ENCODE measurements at regions not wholly inside any gene's neighbourhood (a gene's known extent, or its start where the extent isn't known, plus 50 kb on each side); places are given as distances from the start of the nearest gene placed in this dataset.
"Not testable (repeated sequence)": the region's sequence is repeated elsewhere in the genome, so short reads cannot be mapped to it uniquely, and the experiment has no call there.

DNA sequence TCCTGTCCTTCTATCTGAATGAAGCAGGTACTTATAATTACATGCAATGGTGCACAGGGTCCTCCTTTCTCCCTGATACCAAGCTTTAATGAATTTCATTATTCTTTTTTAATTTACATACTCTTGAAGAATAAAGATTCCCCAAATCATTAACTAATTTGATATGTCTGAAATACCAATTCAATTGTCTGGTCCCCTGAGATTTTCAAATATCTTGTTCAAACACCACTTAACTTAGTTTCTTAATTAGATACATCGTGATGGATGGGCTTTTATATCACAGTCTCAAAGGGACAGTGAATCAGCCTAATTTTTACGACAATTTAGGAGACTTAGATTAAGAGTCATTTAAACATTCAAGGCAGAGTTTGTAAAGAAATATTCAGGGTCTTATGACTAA, 1054.6 kb downstream of the PLA2G4A start:
- no peak for DNase-seq (ENCODE audit: low read depth)

DNA sequence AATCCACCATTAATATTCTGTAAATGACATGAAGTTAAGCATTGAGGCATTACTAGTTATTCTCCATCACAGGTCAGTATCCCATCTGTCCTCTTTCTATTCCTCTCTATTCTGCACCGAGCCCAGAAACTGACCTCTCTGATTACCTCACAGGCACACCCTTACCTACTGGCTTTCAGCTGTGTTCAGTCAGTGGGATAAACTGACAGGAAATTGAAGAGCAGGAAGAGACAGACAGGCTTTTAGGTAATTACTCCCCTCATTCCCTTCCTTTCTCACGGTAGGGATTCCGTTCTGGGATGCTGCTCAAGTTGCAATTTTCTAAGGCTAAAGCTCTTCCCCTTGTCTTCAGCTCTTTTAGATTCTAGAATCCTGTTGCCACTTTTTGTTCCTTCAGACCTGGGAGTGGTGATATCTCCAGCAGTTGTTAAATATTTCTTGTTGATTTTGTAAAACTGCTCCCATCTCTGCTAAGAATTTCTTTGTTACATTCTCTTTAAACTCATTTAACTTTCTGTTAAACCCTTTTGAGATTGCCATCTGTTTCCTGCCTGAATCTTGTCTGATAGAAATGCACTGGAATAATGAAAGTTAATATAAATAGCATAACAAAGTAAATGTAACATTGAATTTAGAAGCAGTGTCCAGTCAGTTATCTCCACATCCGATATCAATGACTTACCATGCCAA, 1063.4 kb downstream of the PLA2G4A start:
- no peak for DNase-seq (ENCODE audit: low read depth)

DNA sequence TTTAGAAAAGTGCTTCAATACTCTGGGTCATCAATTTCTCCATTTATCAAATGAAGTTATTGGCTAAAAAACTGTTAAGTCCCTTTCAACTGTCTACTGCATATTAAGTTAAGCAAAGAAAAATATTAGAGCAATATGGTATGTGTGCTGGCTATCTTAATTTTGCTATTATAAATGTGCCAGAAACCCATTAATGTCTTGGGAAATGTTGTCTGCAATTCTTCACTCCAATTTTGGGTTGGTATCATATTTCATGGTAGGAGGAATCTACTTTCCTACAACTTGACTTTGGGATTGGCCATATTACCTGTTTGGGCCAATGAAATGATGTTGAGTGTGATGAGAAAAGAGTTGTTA, 1063.9 kb downstream of the PLA2G4A start:
- DNase-seq (ENCODE audit: low read depth) = no peak

DNA sequence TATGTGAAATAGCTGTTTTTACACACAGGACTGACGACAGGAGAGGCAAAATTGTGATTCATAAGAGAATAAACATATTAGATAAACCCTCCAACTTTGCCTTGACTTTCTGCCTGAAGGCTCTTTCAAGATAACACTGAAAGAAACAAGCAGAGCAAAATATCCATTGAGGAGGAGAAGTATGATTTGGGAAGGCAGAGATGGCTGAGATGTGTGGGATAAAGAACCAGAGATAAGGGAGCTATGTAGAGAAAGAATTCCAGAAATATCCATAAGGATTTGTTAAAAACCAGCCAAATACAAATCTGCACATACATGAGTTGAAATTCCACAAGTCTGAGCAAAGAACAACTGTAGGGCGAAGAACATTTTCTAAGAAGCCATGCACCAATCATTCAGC, 1064.7 kb downstream of the PLA2G4A start:
- no peak for DNase-seq (ENCODE audit: low read depth)

DNA sequence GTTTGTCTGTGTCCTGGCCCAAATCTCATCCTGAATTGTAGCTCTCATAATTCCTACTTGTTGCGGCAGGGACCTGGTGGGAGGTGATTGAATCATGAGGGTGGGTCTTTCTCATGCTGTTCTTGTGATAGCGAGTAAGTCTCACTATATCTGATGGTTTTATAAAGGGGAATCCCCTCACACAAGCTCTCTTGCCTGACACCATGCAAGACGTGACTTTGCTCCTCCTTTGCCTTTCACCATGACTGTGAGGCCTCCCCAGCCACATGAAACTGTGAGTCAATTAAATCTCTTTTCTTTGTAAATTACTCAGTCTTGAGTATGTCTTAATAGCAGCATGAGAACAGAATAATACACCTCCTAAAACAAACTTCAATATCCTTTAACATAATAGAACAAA, 1065.6 kb downstream of the PLA2G4A start:
- no peak for DNase-seq (ENCODE audit: low read depth)

DNA sequence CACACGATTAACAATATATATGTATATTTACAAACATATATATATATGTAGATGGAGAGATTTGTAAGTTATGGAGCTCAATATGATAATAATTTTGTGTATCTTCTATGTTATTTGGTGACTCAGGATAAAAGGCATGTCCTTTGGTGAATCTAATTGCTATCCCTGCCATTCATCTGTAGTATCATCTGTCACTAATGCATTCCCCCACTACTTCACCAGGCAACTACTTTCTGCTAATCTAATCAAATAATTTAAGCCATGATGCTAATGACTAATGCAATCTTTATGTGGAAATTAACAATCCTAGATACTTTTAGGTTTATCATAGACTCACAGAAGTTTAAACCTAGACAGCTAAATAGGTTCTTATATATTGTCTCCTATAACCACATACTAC, 1074.5 kb downstream of the PLA2G4A start:
- no peak for DNase-seq (ENCODE audit: low read depth)

DNA sequence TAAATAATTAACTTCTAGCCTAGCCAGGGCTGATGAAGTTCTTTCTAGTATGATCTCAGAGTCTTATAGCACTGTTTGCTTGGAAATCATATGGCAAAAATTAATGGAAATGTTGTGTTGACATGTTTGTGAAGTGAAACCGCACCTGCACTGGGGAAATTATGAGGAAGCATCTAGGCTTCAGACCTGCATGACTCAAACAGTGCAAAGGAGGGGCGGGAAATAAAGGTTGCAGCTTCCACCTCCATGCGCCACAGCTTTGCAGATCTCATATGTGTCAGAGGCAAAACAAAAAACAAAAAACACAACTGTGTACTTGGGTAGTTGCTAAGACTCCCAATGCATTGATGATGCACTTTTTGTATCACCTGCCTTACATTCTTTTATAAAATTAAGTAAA, 1080.6 kb downstream of the PLA2G4A start:
- DNase-seq (ENCODE audit: low read depth) = no peak

DNA sequence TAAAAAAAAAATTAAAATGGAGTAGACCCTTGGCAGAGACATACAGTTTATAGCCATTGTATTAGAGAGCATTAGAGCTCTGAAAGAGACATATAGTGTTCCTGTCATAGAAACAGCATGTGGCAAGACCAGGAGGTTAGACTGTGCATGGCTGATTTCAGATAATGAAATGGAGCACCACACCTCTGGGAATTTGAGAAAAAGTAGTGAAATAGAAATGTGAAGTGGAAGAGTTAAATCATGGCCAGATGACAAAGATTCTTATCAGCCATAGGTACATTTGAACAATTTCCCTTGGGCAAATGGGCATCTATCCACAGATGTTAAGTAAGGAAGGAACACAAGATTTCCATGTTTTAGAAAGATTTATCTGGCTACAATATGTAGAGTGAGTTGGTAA, 1083.1 kb downstream of the PLA2G4A start:
- DNase-seq (ENCODE audit: low read depth) = no peak

DNA sequence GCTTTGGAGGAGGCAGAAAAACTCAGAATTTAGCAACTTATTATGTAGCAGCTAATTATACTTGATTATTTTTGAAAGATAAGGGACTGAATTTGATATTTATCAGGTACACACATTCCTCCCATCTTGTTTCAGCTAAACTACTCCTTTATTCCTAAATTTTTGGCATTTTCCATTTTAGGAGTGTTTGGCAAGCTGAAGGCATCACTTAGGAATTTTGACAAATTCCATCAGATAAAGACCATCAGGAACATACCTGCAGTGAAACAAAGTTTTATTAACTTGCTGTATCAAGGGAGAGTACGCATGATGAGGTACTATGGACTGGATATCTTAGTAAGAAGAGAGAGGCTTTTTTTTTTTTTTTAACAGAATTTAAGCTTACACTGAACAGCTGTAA, 1092.2 kb downstream of the PLA2G4A start:
- no peak for DNase-seq (ENCODE audit: low read depth)

DNA sequence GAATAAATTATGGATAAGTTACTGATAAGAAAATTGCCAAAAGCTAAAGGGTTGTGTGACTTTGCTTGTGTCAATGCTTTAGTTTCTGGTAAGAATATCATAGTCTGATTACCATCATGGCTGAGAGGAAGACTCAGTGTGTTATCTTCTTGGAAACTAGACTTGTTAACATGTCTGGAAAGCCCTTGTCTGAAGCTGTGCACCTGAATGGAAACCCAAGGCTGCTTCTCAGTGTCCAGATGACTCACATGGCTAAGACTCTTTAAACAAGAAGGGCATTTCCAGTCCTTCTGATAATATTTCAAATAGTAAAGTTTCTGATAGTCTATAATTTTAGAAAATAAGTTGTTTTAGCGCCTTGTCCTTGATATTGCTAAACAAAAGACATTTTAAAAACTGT, 1092.7 kb downstream of the PLA2G4A start:
- DNase-seq (ENCODE audit: low read depth) = no peak

DNA sequence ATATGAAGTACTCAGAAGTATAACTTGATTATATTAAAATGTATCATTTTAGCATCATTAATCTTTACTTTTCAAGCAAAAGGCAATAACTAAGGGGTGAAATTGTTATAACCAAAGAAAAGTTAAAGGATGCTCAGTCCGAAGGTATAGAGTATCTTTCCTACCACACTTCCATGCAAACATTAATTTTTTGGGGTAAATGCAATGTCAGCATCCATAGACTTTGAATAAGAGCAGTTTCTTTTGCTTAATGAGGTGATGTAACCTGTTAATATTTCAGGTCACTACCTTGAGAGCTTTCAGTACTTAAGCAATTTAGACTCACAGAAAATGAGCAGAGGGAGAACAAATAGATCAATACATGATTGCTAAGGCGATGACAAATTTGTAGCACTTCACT, 1093.5 kb downstream of the PLA2G4A start:
- no peak for DNase-seq (ENCODE audit: low read depth)

DNA sequence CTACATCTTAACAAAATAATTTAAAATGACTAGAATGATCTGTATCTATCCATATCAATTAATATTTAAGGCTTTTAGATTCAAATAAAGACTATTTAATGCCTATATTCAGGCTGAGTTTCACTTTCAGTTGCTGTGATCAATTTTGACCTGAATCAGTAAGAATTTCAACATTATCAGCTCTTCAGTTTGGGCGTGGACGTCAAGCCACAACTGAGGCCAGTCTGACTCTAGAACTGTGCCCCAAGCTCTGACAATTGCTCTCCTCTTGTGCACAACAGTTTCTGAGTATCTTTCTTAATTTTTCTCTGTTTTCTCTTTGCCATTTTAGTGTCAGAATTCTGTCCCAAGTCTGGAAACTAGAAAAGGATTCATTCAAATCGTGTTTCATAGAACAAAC, 1095.5 kb downstream of the PLA2G4A start:
- no peak for DNase-seq (ENCODE audit: low read depth)

DNA sequence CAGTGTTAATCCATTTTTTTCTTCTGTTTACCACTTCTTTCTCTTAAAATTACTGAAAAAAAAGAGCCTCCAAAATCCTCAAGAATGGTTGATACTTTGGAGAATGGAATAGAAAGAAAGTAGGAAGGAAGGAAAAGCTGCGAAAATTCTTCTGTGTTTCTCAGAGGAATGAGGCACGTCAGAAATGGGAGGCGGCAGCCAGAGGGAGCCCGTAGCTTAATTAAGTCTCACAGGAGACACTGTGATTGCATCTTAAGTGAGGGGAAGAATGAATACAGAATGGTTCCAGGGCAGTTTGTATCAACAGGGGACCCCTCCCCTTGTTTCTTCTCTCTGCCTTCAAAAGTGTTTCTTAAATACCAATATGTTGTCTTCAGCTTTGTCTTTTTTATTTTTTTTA, 1099.5 kb downstream of the PLA2G4A start:
- DNase-seq (ENCODE audit: low read depth) = peak; percentile 47

DNA sequence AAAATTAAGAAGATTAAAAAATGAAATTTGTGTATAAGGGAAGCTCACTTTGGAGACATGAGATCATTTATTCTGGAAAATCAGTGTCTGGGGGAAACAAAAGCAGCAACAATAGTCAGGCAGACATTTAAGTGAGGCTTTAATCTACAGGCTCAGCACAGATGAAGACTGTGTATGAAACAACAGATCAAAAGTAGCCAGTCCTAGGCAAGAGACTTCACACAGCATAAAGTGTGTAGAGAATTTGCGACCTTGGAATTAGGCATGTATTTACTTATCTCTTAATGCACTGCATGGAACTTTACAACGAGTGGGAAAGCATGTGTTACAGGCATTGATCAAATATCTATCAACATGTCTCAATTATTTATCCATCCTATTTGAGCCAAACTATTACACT, 1099.9 kb downstream of the PLA2G4A start:
- DNase-seq (ENCODE audit: low read depth) = no peak

DNA sequence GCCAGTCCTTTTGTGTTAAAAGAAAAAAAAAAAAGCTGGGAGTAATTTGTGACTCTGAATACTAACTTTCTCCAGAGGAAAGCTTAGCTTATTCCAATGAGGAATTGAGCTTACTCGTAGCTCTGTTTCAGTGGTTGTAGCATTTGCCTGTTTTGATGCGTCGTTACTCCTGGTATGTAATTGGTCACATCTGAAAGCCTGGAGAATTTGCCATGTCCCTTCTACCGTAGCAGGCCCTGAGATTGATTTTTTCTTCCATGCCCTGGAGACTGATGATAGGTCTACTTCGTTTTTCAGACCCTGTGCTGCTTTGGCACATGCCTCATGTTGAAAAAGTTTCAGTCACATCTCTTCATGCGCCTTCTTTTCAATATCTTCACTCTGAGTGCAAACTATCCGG, 1103.0 kb downstream of the PLA2G4A start:
- DNase-seq (ENCODE audit: low read depth) = peak; percentile 4

DNA sequence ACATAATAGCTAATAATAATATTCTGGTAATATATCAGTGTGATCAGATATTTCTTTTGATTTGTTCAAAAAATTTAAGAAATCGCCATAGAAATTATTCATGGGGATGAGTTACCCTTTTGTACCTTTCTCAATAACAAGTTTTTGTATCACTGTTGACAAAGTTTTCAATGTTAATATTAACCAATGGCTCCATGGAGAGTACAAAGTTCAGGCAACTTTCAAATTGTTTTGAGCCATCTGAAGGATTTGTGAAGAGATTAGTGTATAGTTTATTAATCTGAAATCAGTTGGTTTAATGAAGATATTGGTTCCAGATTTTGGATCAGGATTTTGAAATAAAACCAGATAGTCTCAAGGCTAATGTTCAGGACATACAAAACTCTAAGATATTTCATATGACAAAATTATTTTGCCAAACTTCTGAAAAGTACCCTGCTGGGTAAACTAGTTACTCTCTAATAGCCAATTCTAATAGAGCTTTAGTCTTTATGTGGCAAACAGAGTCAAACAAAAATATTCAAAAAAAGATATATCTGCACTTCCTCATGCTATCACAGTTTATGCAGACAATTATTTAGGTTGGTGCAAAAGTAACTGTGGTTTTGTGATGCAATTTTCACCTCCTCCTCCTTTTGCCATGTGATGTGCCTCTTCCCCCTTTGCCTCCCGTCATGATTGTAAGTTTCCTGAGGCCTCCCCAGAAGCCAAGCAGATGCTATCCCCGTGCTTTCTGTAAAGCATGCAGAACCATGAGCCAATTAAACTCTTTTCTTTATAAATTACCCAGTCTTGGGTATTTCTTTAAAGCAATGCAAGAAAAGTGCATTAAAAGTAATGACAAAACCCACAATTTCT, 1105.0 kb downstream of the PLA2G4A start:
- DNase-seq (ENCODE audit: low read depth) = no peak

DNA sequence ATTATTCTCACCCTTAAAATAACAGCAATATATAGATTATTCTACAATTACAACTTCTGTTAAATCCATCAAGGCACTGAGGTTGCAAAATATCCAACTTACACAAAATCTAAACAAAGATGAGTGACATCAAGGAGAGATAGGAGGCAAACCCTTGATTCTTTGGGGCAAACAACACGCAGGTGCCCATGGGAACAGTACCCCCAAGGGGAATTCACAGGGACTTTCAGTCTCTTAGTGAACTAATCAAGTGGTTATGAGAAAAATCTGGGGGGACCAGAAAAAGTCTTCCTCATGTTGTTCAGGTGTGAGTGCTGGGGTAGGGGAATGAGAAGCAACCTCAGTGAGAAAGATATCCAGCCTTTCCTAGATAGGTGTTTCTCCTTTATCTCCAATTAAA, 1107.9 kb downstream of the PLA2G4A start:
- DNase-seq (ENCODE audit: low read depth) = no peak

DNA sequence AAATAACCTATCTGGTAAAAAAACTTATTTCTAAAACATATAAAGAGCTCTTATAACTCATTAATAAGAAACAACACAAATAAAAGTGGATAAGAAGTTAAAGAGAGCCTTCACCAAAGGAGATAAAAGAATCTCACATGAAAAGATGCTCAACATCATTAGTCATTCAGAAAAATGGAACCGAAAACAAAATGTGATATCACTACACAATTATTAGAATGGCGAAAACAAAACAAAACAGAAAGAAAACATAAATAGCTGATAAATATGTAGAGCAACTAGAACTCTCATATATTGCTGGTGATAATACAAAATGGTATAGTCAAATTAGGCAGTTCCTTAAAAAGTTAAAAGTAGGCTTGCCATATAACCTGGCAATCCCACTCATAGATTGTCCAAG, 1109.3 kb downstream of the PLA2G4A start:
- DNase-seq (ENCODE audit: low read depth) = no peak

DNA sequence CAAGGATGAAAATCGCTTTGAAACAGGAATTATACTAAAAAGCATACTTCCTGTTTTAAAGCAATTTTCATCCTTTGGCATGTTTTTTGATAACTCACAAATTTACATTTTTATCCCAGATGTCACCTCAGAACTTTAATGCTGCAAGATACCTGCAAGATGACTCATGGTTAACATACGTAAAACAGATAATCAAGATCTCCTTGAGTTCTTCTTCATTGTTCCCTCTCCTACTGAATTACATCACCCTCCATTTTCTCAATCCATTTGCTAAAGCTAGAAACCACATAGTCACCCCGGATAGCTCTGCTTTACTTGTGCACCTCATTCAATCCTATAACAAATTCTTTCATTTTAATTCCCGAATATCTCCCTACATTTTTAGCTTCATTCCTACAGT, 1114.2 kb downstream of the PLA2G4A start:
- no peak for DNase-seq (ENCODE audit: low read depth)

DNA sequence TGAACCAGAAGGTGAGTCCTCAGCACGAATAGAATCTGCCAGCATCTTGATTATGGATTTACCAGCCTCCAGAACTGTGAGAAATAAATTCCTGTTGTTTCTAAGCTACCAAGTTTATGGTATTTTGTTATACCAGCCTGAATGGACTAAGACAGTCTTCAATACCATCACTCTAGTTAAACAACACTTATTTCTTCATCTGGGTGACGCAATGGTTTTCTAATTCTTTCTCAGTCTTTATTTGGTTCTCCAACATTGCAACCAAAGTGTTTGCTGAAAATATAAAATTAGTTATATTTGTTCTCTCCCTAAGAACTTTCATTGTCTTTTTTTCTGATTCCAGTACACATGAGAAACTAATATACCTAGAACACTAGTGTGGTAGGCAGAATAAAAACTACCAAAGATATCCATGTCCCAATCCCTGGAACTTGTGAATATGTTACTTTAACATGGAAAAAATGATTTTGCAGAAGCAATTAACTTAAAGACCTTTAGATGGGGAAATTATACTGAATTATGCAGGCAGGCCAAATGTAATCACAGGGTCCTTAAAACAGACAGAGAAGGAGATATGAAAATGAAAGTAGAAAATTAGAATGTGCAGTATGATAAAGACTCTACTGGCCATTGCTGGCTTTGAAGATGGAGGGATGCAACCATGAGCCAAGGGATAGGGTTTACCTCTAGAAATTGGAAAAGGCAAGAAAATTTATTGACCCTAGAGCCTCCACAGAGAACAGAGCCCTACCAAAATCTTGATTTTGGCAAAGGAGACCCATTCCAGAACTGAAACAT, 1115.1 kb downstream of the PLA2G4A start:
- DNase-seq (ENCODE audit: low read depth) = no peak

DNA sequence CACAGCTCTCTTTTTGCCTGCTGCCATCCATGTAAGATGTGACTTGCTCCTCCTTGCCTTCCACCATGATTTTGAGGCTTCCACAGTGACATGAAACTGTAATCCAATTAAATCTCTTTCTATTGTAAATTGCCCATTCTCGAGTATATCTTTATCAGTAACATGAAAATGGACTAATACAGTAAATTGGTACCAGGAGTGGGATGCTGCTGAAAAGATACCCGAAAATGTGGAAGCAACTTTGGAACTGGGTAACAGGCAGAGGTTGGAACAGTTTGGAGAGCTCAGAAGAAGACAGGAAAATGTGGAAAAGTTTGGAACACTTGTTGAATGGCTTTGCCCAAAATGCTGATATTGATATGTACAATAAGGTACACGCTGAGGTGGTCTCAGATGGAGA, 1117.9 kb downstream of the PLA2G4A start:
- not testable (repeated sequence) for DNase-seq (ENCODE audit: low read depth)

DNA sequence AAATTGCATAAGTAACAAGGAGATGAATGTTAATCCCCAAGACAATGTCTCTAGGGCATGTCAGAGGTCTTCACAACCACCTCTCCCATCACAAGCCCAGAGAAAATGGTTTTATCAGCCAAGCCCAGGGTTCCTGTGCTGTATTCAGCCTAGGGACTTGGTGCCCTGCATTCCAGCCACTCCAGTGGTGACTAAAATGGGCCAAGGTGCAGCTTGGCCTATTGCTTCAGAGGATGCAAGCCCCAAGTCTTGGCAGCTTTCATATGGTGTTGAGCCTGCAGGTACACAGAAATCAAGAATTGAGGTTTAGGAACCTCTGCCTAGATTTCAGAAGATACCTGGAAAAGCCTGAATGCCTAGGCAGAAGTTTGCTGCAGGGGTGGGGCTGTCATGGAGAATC, 1118.6 kb downstream of the PLA2G4A start:
- DNase-seq (ENCODE audit: low read depth) = no peak

Data from M059J (cell line).